Endothelial cell of umbilical vein (primary cell): ENCODE measurements at regions not wholly inside any gene's neighbourhood (a gene's known extent, or its start where the extent isn't known, plus 50 kb on each side); places are given as distances from the start of the nearest gene placed in this dataset.
A peak's percentile ranks its signal among the peaks of the same experiment; 100 is the strongest.

ENCODE experiments used
- BruUV-seq: library from RNA; stranded (reverse); fragments of 400-500 nt; replicated peaks from 2 replicates; lab custom pipeline; 2021; lab: Mats Ljungman, UMichigan
- CTCF ChIA-PET: fragments of 300-600, 350-600 bp; sonication (Branson Sonifier 250); formaldehyde crosslinking; loops from one replicate; lab custom pipeline; 2021; ENCODE audit warnings: antibody characterized with exemption, inconsistent platforms; lab: Charles Lee
- POLR2A ChIA-PET: fragments of 300-600, 350-600 bp; sonication (Branson Sonifier 250); formaldehyde crosslinking; loops from one replicate; lab custom pipeline; 2021; ENCODE audit warnings: antibody characterized with exemption, inconsistent platforms; lab: Charles Lee
- DNase-seq: peaks from one replicate; pipeline ENCODE4 v3.0.0-alpha.2; 2011; ENCODE audit warnings: low read depth, low spot score
- FAIRE-seq: peaks from 2 replicates; lab custom pipeline; 2011; peaks lifted over from hg19 to GRCh38; lab: Jason Lieb, UNC
- H2AFZ ChIP-seq: 2 replicates; pipeline ENCODE4 v1.6.0; 2012; ENCODE audit warnings: low read depth, low read length, control low read depth, inconsistent platforms
- H3K27ac ChIP-seq: 2 replicates; pipeline ENCODE4 v1.5.1; 2011; ENCODE audit warnings: low read depth, mild to moderate bottlenecking, control low read depth, low read length, moderate library complexity; ENCODE audit not compliant: insufficient read depth
- H3K27me3 ChIP-seq, 2 experiments: 2 replicates each; pipeline versions ENCODE4 v1.6.0 to v1.6.1; 2011; ENCODE audit warnings: low read length in 2 of 2, mixed read lengths in 1 of 2; ENCODE audit not compliant: control insufficient read depth in 2 of 2, insufficient read depth in 2 of 2
- H3K36me3 ChIP-seq, 2 experiments: 2 replicates in 1 of 2; 3 replicates in 1 of 2; pipeline ENCODE4 v1.5.1; 2011; ENCODE audit warnings: low read length in 2 of 2, mild to moderate bottlenecking in 1 of 2, moderate library complexity in 1 of 2; ENCODE audit not compliant: control insufficient read depth in 2 of 2, insufficient read depth in 2 of 2; ENCODE audit errors: extremely low read depth in 1 of 2
- H3K4me1 ChIP-seq: 3 replicates; pipeline ENCODE4 v1.5.1; 2011; ENCODE audit warnings: mild to moderate bottlenecking, low read length; ENCODE audit not compliant: control insufficient read depth, insufficient read depth; ENCODE audit errors: extremely low read depth
- H3K4me2 ChIP-seq: 2 replicates; pipeline ENCODE4 v1.6.1; 2011; ENCODE audit warnings: low read length, control low read depth, mixed read lengths; ENCODE audit not compliant: insufficient read depth
- H3K4me3 ChIP-seq, 3 experiments: fragments of 200-600 bp in 1 of 3; sonication (generic), shearing (Covaris generic) in 1 of 3; replicated peaks in 1 of 3; 2 replicates each; pipeline ENCODE4 v1.5.1; 2011 to 2016; ENCODE audit warnings: control low read depth in 3 of 3, low read length in 3 of 3, mild to moderate bottlenecking in 2 of 3, inconsistent platforms in 1 of 3, low read depth in 1 of 3, moderate library complexity in 1 of 3; ENCODE audit not compliant: insufficient read depth in 1 of 3
- H3K79me2 ChIP-seq: 2 replicates; pipeline ENCODE4 v1.6.0; 2012; ENCODE audit warnings: low read length, inconsistent platforms; ENCODE audit not compliant: control insufficient read depth, insufficient read depth
- H3K9ac ChIP-seq: replicated peaks from 2 replicates; pipeline ENCODE3; 2011; ENCODE audit warnings: low read length, control low read depth; ENCODE audit not compliant: insufficient read depth; ENCODE audit errors: extremely low read depth
- H3K9me1 ChIP-seq: replicated peaks from 3 replicates; pipeline ENCODE4 v1.6.0; 2011; ENCODE audit warnings: mild to moderate bottlenecking, low read length; ENCODE audit not compliant: control insufficient read depth, insufficient read depth; ENCODE audit errors: extremely low read depth
- H3K9me3 ChIP-seq: replicated peaks from 2 replicates; pipeline ENCODE4 v1.5.1; 2012; ENCODE audit warnings: low read length, inconsistent platforms; ENCODE audit not compliant: control insufficient read depth, insufficient read depth
- H4K20me1 ChIP-seq: replicated peaks from 2 replicates; pipeline ENCODE3; 2011; ENCODE audit warnings: mild to moderate bottlenecking, low read length; ENCODE audit not compliant: control insufficient read depth, insufficient read depth; ENCODE audit errors: extremely low read depth
- EZH2 ChIP-seq: IDR thresholded peaks from 2 replicates; pipeline ENCODE4 v1.6.1; 2012; ENCODE audit warnings: borderline replicate concordance, low read depth, mild to moderate bottlenecking, moderate library complexity, low read length, inconsistent platforms; ENCODE audit not compliant: severe bottlenecking
- FOS ChIP-seq: IDR thresholded peaks from 2 replicates; pipeline ENCODE4 v1.6.1; 2011; ENCODE audit warnings: mild to moderate bottlenecking, low read length, moderate library complexity, borderline replicate concordance; ENCODE audit not compliant: insufficient read depth
- GATA2 ChIP-seq: IDR thresholded peaks from 2 replicates; pipeline ENCODE4 v1.7.0; 2011; ENCODE audit warnings: low read depth, mild to moderate bottlenecking, moderate library complexity, mixed read lengths, low read length; ENCODE audit not compliant: insufficient read length, insufficient read depth
- JUN ChIP-seq: IDR thresholded peaks from 2 replicates; pipeline ENCODE4 v1.6.1; 2011; ENCODE audit warnings: borderline replicate concordance, low read depth; ENCODE audit not compliant: insufficient read length, insufficient read depth
- MYC ChIP-seq: IDR thresholded peaks from one replicate; pipeline ENCODE4 v1.6.1; 2011; ENCODE audit warnings: mild to moderate bottlenecking, low read depth, low read length
- POLR2A ChIP-seq: IDR thresholded peaks from 2 replicates; pipeline ENCODE4 v1.6.1; 2012; ENCODE audit warnings: low read depth, mild to moderate bottlenecking, control low read depth, low read length
- POLR2AphosphoS5 ChIP-seq: IDR thresholded peaks from 2 replicates; pipeline ENCODE4 v1.6.1; 2012; ENCODE audit warnings: low read depth, mild to moderate bottlenecking, control low read depth, low read length, moderate library complexity; ENCODE audit not compliant: insufficient read depth
- dilution Hi-C: fragments of 300-500 bp; cut with MboI; formaldehyde crosslinking; loops from one replicate; pipeline ENCODE4 v1.15.0; 2019; ENCODE audit warnings: low sequenced_read_pairs; ENCODE audit not compliant: extremely low pct_ligation_motif_present
- intact Hi-C: fragments of 100-400 bp; cut with micrococcal nuclease; formaldehyde crosslinking; loops from one replicate; pipeline ENCODE4 v1.10.0; 2022
- TF ChIP-seq, protein P1 (sequence below), 2 donors: IDR thresholded peaks; 1 replicate in 1 of 2; 2 replicates in 1 of 2; pipeline ENCODE4 v1.5.1; 2011; ENCODE audit warnings: low read length in 2 of 2, mild to moderate bottlenecking in 2 of 2, moderate library complexity in 2 of 2, control low read depth in 1 of 2, inconsistent platforms in 1 of 2, low read depth in 1 of 2; ENCODE audit not compliant: insufficient read depth in 1 of 2; ENCODE audit errors: extremely low read depth in 1 of 2
- TF ChIP-seq, protein P2 (sequence below): IDR thresholded peaks from 2 replicates; pipeline ENCODE4 v1.6.1; 2011; ENCODE audit not compliant: insufficient read depth, insufficient read length

DNA sequence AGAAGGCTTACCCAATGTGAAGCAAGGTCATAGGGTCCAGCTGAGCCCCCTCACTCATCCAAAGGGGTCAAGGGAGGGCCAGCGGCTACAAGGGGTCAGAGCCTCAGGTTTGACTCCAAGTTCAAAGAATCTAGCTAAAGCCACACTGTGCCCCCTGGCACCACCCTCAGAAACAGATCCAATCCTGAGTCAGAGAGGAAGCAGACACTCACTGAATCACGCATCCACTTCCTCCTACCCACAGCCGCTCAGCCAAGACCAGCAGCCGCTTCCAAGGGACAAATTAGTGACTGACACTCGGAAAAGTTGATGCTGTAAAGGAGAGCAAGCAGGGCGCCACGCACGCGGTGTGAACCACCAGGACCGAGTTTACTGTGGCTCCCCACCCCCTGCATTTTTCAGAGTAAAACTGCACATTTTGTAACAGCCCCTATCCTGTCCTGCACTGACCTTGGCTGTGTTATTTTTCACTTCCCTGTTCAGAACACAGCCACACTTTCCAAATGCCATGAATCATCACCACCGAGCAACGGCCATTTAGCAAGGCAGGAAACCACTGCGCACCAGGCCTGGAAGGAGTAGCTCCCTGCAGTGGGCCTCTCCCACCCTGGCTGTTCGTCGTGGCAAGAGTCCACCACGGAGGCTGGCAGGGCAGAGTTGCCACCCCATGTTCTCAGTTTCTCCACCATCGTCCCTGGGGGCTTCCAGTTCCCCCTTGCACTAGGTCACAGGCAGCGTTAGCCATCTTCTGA lies 147.8 kb downstream of the TOMM20 start:
- peak; percentile 77 for TF ChIP-seq JUN
- peak; percentile 91 for TF ChIP-seq POLR2AphosphoS5
- TF ChIP-seq POLR2A = peak; percentile 81
- peak; percentile 96 for TF ChIP-seq FOS
- TF ChIP-seq, protein P1, sequence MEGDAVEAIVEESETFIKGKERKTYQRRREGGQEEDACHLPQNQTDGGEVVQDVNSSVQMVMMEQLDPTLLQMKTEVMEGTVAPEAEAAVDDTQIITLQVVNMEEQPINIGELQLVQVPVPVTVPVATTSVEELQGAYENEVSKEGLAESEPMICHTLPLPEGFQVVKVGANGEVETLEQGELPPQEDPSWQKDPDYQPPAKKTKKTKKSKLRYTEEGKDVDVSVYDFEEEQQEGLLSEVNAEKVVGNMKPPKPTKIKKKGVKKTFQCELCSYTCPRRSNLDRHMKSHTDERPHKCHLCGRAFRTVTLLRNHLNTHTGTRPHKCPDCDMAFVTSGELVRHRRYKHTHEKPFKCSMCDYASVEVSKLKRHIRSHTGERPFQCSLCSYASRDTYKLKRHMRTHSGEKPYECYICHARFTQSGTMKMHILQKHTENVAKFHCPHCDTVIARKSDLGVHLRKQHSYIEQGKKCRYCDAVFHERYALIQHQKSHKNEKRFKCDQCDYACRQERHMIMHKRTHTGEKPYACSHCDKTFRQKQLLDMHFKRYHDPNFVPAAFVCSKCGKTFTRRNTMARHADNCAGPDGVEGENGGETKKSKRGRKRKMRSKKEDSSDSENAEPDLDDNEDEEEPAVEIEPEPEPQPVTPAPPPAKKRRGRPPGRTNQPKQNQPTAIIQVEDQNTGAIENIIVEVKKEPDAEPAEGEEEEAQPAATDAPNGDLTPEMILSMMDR (IDR thresholded peaks at IDR 0.05; ENCODE audit: extremely low read depth in 1 of 2, insufficient read depth in 1 of 2, low read depth in 1 of 2, low read length in 2 of 2) = no peak
- TF ChIP-seq EZH2 = no peak
- TF ChIP-seq, protein P2, sequence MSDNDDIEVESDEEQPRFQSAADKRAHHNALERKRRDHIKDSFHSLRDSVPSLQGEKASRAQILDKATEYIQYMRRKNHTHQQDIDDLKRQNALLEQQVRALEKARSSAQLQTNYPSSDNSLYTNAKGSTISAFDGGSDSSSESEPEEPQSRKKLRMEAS = no peak
- peak; percentile 1 for TF ChIP-seq MYC
- TF ChIP-seq GATA2 = peak; percentile 80
- Histone ChIP-seq H3K9me1 (no peaks in the 10 kb centered on the region), H2AFZ (no peak overlapping the region), H3K4me3 (no peak overlapping the region), H3K79me2 (no peaks in the 10 kb centered on the region), H3K27me3 (no peaks in the 10 kb centered on the region), H3K9me3 (no peaks in the 10 kb centered on the region), H4K20me1 (no peaks in the 10 kb centered on the region), H3K36me3 (no peaks in the 10 kb centered on the region), H3K4me2 (peak overlapping the region; percentile 5), H3K9ac (peak overlapping the region; percentile 69), H3K27ac (peak overlapping the region; percentile 88), H3K4me1 (peaks cover 73% of the 10 kb centered on the region)
- peak; percentile 97 for DNase-seq
- ChIA-PET POLR2A (interaction anchor here (1.3 kb wide), 1 partner anchor 257 kb away, joined by 11 read pairs; no protein-coding TSS in a partner anchor), CTCF (interaction anchor here (0.6 to 3.8 kb wide), 12 partner anchors 9 to 482 kb away, joined by 3 to 19 read pairs (median 8); no protein-coding TSS in a partner anchor)
- BruUV-seq = TSS peak; percentile 69
- FAIRE-seq = peak; percentile 94
- intact Hi-C loops = loop anchor here (1.0 to 2.0 kb wide), 9 partner anchors 16 to 482 kb away; no protein-coding TSS in a partner anchor
- dilution Hi-C loops = loop anchor here (25.0 kb wide), 1 partner anchor 369 kb away; the partner anchor contains the start of gene IRF2BP2
